HG03558 (cell line): ENCODE measurements at regions not wholly inside any gene's neighbourhood (a gene's known extent, or its start where the extent isn't known, plus 50 kb on each side); places are given as distances from the start of the nearest gene placed in this dataset.
A peak's percentile ranks its signal among the peaks of the same experiment; 100 is the strongest.
"Not testable (repeated sequence)": the region's sequence is repeated elsewhere in the genome, so short reads cannot be mapped to it uniquely, and the experiment has no call there.

Experiments used
- ATAC-seq: cut with Tn5 transposase; IDR thresholded peaks from one replicate; pipeline ENCODE4 v1.9.1; 2021; ENCODE audit warnings: moderate number of reproducible peaks; ENCODE audit not compliant: unreplicated experiment; ENCODE audit errors: extremely low read depth

- ATAC-seq = not testable (repeated sequence)
These were observed 627.4 kb downstream of the SPATA31A7 start for GRCh38 chr9:61817127-61817705.

- peak; percentile 56 for ATAC-seq
These were observed 663.9 kb downstream of the SPATA31A7 start for GRCh38 chr9:61853624-61854259.

GRCh38 chr9:61854260-61854640, 664.4 kb downstream of the SPATA31A7 start:
- ATAC-seq = not testable (repeated sequence)

GRCh38 chr9:61856283-61856682, 666.4 kb downstream of the SPATA31A7 start:
- ATAC-seq = not testable (repeated sequence)

- not testable (repeated sequence) for ATAC-seq
These were observed 667.1 kb downstream of the SPATA31A7 start for GRCh38 chr9:61856858-61857453.

- peak; percentile 72 for ATAC-seq
These were observed 668.0 kb downstream of the SPATA31A7 start for GRCh38 chr9:61857709-61858351.

GRCh38 chr9:61862431-61862971, 672.7 kb downstream of the SPATA31A7 start:
- ATAC-seq = not testable (repeated sequence)

GRCh38 chr9:61864463-61864862, 674.6 kb downstream of the SPATA31A7 start:
- not testable (repeated sequence) for ATAC-seq

GRCh38 chr9:61868965-61869364, 679.1 kb downstream of the SPATA31A7 start:
- ATAC-seq = not testable (repeated sequence)

- ATAC-seq = not testable (repeated sequence)
These were observed 682.5 kb downstream of the SPATA31A7 start for GRCh38 chr9:61872329-61872728.
